CD4-positive, alpha-beta T cell (primary cell): ENCODE measurements at regions not wholly inside any gene's neighbourhood (a gene's known extent, or its start where the extent isn't known, plus 50 kb on each side); places are given as distances from the start of the nearest gene placed in this dataset.

ENCODE experiments used
- ATAC-seq: fragments of 200-7000 bp; cut with Tn5 transposase; one replicate; pipeline ENCODE4 v1.10.0; 2022; ENCODE audit warnings: mild to moderate bottlenecking; ENCODE audit not compliant: poor library complexity
- CTCF ChIA-PET: fragments of 350-600 bp; sonication (Branson Sonifier 250); formaldehyde crosslinking; loops from one replicate; lab custom pipeline; 2021; ENCODE audit warnings: antibody characterized with exemption, inconsistent platforms; lab: Charles Lee
- POLR2A ChIA-PET: fragments of 350-600 bp; sonication (Branson Sonifier 250); formaldehyde crosslinking; loops from one replicate; lab custom pipeline; 2021; ENCODE audit warnings: antibody characterized with exemption, inconsistent platforms; lab: Charles Lee
- DNase-seq, 14 experiments: peaks; one replicate each; pipeline ENCODE4 v3.0.0-alpha.2; 2013 to 2020; ENCODE audit warnings: mixed read lengths in 2 of 14
- H3K27ac ChIP-seq, 2 donors: one replicate each; pipeline versions ENCODE4 v1.5.1 to v1.7.0; 2013; ENCODE audit warnings: low read length in 2 of 2, low read depth in 1 of 2, mild to moderate bottlenecking in 1 of 2
- H3K27me3 ChIP-seq, 2 experiments: 1 replicate in 1 of 2; 2 replicates in 1 of 2; pipeline versions ENCODE4 v1.6.1 to v1.7.0; 2013; ENCODE audit warnings: low read length in 2 of 2, control low read depth in 1 of 2, mild to moderate bottlenecking in 1 of 2, moderate library complexity in 1 of 2; ENCODE audit not compliant: insufficient read depth in 2 of 2, control insufficient read depth in 1 of 2
- H3K36me3 ChIP-seq: one replicate; pipeline ENCODE4 v1.6.1; 2013; ENCODE audit warnings: low read length, control low read depth; ENCODE audit not compliant: insufficient read depth
- H3K4me1 ChIP-seq: one replicate; pipeline ENCODE4 v1.6.1; 2013; ENCODE audit warnings: low read length, control low read depth; ENCODE audit not compliant: insufficient read depth
- H3K4me3 ChIP-seq: one replicate; pipeline ENCODE4 v1.5.1; 2013; ENCODE audit warnings: mild to moderate bottlenecking, low read length, moderate library complexity
- H3K9me3 ChIP-seq, 2 experiments: 1 replicate in 1 of 2; 2 replicates in 1 of 2; pipeline versions ENCODE4 v1.6.1 to v1.7.0; 2013; ENCODE audit warnings: low read length in 2 of 2, mild to moderate bottlenecking in 2 of 2, control low read depth in 1 of 2, moderate library complexity in 1 of 2; ENCODE audit not compliant: control insufficient read depth in 1 of 2, insufficient read depth in 1 of 2
- H3K27ac Mint-ChIP-seq: one replicate; pipeline ENCODE4 v1.8.0; 2020; ENCODE audit warnings: mixed read lengths
- H3K27me3 Mint-ChIP-seq: one replicate; pipeline ENCODE4 v1.8.0; 2021; ENCODE audit warnings: mixed read lengths
- H3K36me3 Mint-ChIP-seq: one replicate; pipeline ENCODE4 v1.8.0; 2021; ENCODE audit warnings: low read depth, mixed read lengths
- H3K4me1 Mint-ChIP-seq: one replicate; pipeline ENCODE4 v1.8.0; 2021; ENCODE audit warnings: low read depth, mixed read lengths
- H3K4me3 Mint-ChIP-seq: one replicate; pipeline ENCODE4 v1.8.0; 2020; ENCODE audit warnings: mild to moderate bottlenecking, mixed read lengths
- H3K9me3 Mint-ChIP-seq: one replicate; pipeline ENCODE4 v1.8.0; 2020; ENCODE audit warnings: mixed read lengths
- intact Hi-C, 2 experiments: fragments of 100-400 bp; cut with DNase I in 1 of 2; cut with micrococcal nuclease in 1 of 2; formaldehyde crosslinking; loops; one replicate each; pipeline versions ENCODE4 v1.15.1 to v1.9.0; 2023 to 2025; cut with DNase I, micrococcal nuclease
- TF ChIP-seq, protein P1 (sequence below): fragments of 200-600 bp; IDR thresholded peaks from one replicate; pipeline ENCODE4 v1.8.0; 2022; ENCODE audit warnings: antibody characterized with exemption, mild to moderate bottlenecking

DNA sequence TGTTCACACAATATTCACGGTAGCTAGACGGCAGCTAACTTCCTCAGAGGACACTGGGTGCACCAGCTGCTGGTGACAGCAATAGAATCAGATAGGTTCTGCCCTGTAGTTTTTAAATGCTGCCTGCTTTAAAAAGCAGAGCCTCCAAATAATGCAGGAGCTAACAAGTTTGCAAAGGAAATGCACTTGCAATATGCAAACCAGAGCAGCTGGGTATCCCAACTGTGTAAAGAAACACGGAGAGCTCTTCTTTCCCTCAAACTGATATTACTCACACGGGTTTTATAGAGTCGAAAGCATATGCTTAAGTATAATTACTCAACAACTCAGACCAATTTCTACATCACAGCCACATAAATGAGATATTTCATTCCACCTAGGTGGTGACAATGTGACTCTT, 432.7 kb downstream of the TFAP2A start:
- H3K9me3 Mint-ChIP-seq = peaks cover 8% of the 10 kb centered on the region
- intact Hi-C loops = no loop called here
- no peak overlapping the region for H3K4me3 Mint-ChIP-seq
- DNase-seq (no peak), ATAC-seq (no peak)
- POLR2A ChIA-PET = no interaction called here
- Histone ChIP-seq H3K4me1 (no peaks in the 10 kb centered on the region), H3K36me3 (no peaks in the 10 kb centered on the region), H3K27me3 (no peaks in the 10 kb centered on the region), H3K27ac (no peak overlapping the region), H3K4me3 (no peak overlapping the region), H3K9me3 (no peaks in the 10 kb centered on the region)
- TF ChIP-seq, protein P1, sequence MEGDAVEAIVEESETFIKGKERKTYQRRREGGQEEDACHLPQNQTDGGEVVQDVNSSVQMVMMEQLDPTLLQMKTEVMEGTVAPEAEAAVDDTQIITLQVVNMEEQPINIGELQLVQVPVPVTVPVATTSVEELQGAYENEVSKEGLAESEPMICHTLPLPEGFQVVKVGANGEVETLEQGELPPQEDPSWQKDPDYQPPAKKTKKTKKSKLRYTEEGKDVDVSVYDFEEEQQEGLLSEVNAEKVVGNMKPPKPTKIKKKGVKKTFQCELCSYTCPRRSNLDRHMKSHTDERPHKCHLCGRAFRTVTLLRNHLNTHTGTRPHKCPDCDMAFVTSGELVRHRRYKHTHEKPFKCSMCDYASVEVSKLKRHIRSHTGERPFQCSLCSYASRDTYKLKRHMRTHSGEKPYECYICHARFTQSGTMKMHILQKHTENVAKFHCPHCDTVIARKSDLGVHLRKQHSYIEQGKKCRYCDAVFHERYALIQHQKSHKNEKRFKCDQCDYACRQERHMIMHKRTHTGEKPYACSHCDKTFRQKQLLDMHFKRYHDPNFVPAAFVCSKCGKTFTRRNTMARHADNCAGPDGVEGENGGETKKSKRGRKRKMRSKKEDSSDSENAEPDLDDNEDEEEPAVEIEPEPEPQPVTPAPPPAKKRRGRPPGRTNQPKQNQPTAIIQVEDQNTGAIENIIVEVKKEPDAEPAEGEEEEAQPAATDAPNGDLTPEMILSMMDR = no peak
- no peaks in the 10 kb centered on the region for H3K36me3 Mint-ChIP-seq
- CTCF ChIA-PET = no interaction called here
- H3K27me3 Mint-ChIP-seq = no peaks in the 10 kb centered on the region
- no peak overlapping the region for H3K27ac Mint-ChIP-seq
- H3K4me1 Mint-ChIP-seq = no peaks in the 10 kb centered on the region

DNA sequence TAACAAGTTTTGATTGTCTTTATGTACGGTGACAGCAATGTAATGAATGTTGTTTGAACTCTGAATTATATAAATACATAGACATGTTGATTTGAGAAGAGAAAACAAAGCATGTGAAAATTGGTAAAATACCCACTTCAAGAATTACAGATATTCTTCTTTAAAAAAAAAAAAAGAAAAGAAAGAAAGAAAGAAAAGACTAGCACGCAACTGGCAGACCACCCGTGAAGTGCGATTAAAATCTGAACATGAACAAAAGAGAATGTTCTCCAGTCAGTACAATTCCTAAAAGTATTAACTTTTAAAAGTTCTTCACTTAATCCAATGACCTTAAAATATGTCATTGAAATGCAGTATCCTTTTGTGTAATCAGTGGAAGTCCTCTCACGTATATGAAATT, 434.9 kb downstream of the TFAP2A start:
- no peak overlapping the region for H3K4me3 ChIP-seq
- ChIA-PET CTCF (no interaction called here), POLR2A (no interaction called here)
- H3K9me3 Mint-ChIP-seq = peaks cover 9% of the 10 kb centered on the region
- H3K27me3 Mint-ChIP-seq = no peaks in the 10 kb centered on the region
- H3K27ac ChIP-seq = no peak overlapping the region
- TF ChIP-seq, protein P1 = no peak
- no peaks in the 10 kb centered on the region for H3K36me3 ChIP-seq
- H3K4me1 ChIP-seq = no peaks in the 10 kb centered on the region
- ATAC-seq (no peak), DNase-seq (no peak)
- H3K4me1 Mint-ChIP-seq = no peaks in the 10 kb centered on the region
- no peak overlapping the region for H3K4me3 Mint-ChIP-seq
- H3K9me3 ChIP-seq = no peaks in the 10 kb centered on the region
- intact Hi-C loops = no loop called here
- H3K27me3 ChIP-seq = no peaks in the 10 kb centered on the region
- no peak overlapping the region for H3K27ac Mint-ChIP-seq
- H3K36me3 Mint-ChIP-seq = no peaks in the 10 kb centered on the region

DNA sequence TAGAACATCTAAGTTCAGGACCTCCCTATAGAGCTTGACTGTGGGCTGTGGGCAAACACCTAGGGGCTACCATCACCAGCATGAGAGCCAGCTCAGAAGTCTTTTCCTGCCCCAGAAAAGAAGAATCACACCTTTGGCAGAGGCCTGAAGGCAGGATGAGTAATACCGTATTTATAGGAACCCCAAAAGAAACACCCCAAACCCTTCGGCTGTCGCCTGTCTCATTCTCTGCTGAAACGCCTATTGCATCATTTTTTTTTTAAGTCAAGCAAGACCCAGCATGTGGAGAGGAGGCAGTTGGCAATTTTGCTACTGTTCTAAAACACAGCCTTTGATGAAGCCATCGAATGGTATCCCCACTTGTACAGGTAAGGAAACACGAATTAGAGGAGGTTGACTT, 436.4 kb downstream of the TFAP2A start:
- Mint-ChIP-seq H3K9me3 (peaks cover 4% of the 10 kb centered on the region), H3K4me1 (no peaks in the 10 kb centered on the region), H3K27me3 (no peaks in the 10 kb centered on the region), H3K4me3 (no peak overlapping the region), H3K27ac (no peak overlapping the region), H3K36me3 (no peaks in the 10 kb centered on the region)
- Histone ChIP-seq H3K9me3 (no peaks in the 10 kb centered on the region), H3K27ac (no peak overlapping the region), H3K27me3 (no peaks in the 10 kb centered on the region), H3K36me3 (no peaks in the 10 kb centered on the region), H3K4me1 (no peaks in the 10 kb centered on the region), H3K4me3 (no peak overlapping the region)
- CTCF ChIA-PET = no interaction called here
- no peak for ATAC-seq
- intact Hi-C loops = no loop called here
- TF ChIP-seq, protein P1 = no peak
- DNase-seq = no peak
- POLR2A ChIA-PET = no interaction called here
